ENCODE measurements at regions not wholly inside any gene's neighbourhood (a gene's known extent, or its start where the extent isn't known, plus 50 kb on each side); places are given as distances from the start of the nearest gene placed in this dataset.

DNA sequence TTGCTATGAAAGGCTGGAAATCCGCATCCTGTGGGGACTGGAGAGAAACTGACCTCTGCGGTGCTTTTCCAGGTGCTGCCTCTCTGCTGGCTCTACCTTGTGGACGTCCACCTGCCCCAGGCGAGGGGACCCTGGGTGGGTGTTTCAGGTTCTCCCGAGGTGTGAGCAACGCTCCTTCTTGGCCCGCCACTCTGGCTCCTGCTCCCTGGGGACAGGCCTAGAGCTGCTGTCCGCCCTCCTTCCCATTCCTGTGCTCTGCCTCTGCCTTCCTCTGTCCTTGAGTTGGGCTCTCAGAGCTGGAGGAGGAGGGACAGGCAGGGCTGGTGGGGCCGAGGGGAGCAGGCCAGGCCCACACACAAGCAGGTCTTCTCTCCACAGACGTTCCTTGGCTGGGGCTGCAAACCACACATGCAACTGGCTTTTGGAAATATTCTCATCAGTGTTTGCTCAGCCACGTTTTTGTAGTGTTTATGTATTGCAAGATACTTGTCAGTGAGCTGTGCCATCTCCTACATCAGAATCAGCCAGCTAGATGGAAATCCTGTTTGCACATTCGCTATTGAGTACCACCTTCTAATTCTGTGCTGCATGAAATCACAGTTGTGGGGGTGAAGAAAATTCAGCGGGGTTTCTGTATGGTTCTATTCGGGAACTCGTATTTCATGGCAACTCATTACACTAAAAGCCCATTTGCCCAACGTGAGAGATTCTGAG lies 1115.0 kb downstream of the BRD1 start:
- no peak for ATAC-seq
- DNase-seq, result no peak
- Histone ChIP-seq H3K27me3 (ENCODE audit: low read length) (no peaks in the 10 kb centered on the region), H3K36me3 (ENCODE audit: low read depth, low read length) (no peaks in the 10 kb centered on the region), H4K20me1 (ENCODE audit: low read length) (no peaks in the 10 kb centered on the region), H3K4me1 (ENCODE audit: insufficient read depth, low read length) (no peaks in the 10 kb centered on the region), H3K4me3 (ENCODE audit: low read length) (no peak overlapping the region), H3K9me2 (replicated peaks; ENCODE audit: low read length) (no peaks in the 10 kb centered on the region), H3K9ac (ENCODE audit: low read length) (no peak overlapping the region), H3K79me2 (ENCODE audit: low read length) (no peaks in the 10 kb centered on the region), H3K9me3 (ENCODE audit: low read length) (no peaks in the 10 kb centered on the region), H3K4me2 (ENCODE audit: low read length) (no peak overlapping the region), H3K27ac (ENCODE audit: low read length) (no peak overlapping the region), H2AFZ (ENCODE audit: low read length) (no peak overlapping the region), H3F3A (ENCODE audit: low read length, unreplicated experiment) (no peaks in the 10 kb centered on the region)
- intact Hi-C loops (cut with micrococcal nuclease), result no loop called here
- no TSS peak for BruUV-seq (replicated peaks)
- CTCF ChIA-PET, result no interaction called here
- TF ChIP-seq, protein P1, sequence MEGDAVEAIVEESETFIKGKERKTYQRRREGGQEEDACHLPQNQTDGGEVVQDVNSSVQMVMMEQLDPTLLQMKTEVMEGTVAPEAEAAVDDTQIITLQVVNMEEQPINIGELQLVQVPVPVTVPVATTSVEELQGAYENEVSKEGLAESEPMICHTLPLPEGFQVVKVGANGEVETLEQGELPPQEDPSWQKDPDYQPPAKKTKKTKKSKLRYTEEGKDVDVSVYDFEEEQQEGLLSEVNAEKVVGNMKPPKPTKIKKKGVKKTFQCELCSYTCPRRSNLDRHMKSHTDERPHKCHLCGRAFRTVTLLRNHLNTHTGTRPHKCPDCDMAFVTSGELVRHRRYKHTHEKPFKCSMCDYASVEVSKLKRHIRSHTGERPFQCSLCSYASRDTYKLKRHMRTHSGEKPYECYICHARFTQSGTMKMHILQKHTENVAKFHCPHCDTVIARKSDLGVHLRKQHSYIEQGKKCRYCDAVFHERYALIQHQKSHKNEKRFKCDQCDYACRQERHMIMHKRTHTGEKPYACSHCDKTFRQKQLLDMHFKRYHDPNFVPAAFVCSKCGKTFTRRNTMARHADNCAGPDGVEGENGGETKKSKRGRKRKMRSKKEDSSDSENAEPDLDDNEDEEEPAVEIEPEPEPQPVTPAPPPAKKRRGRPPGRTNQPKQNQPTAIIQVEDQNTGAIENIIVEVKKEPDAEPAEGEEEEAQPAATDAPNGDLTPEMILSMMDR (conservative IDR thresholded peaks at IDR 0.05; ENCODE audit: low read depth, low read length), result no peak
- POLR2A ChIA-PET (ENCODE audit: unreplicated experiment), result no interaction called here

DNA sequence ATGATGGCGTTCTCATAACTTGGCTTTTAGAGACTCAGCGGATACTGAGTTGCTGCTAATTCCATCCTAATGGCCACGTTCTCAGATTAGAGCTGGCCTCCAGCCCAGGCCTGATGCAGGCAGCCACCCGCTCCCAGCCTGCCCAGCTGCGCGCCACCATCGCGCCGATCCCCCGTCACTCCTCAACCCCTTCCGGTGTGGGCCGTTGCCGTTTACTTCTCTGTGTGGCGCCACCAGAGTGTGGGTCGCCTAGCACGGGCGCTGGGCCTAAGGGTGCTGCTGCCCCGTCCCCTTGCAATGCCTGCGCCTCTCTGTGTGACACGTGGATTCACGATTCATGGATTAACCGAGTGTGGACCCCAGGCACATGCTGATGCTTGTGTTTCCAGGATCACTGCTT lies 1116.0 kb downstream of the BRD1 start:
- no peaks in the 10 kb centered on the region for H4K20me1 ChIP-seq (ENCODE audit: low read length)
- intact Hi-C loops (cut with micrococcal nuclease), result no loop called here

DNA sequence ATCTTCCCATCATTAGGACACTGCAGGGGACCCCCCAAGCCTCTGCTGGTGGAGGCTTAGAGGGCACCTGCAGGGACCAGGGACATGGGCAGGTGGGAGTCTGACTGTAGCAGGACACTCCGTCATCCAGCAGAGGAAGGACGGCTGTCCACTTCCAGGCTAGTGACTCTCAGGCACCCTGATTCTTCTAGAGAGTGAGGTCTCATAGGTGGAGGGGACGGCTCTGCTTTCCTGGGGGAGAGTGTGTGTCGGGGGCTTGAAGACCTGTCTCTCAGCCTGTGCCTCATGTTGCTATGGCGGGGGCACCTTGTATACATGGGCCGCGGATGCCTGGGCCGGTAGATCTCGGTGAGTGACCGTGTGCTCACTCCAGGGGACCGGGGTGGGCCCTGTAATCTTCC lies 1116.6 kb downstream of the BRD1 start:
- no peak overlapping the region for H3K27ac ChIP-seq (ENCODE audit: low read length)
- no peaks in the 10 kb centered on the region for H3K9me3 ChIP-seq (ENCODE audit: low read length)
- intact Hi-C loops (cut with micrococcal nuclease), result no loop called here
- H3K4me3 ChIP-seq (ENCODE audit: low read length), result no peak overlapping the region
- no peak overlapping the region for H3K4me2 ChIP-seq (ENCODE audit: low read length)
- CTCF ChIA-PET, result no interaction called here
- H3K36me3 ChIP-seq (ENCODE audit: low read depth, low read length), result no peaks in the 10 kb centered on the region
- no peaks in the 10 kb centered on the region for H3K79me2 ChIP-seq (ENCODE audit: low read length)
- no peaks in the 10 kb centered on the region for H3K9me2 ChIP-seq (replicated peaks; ENCODE audit: low read length)
- no peak overlapping the region for H3K9ac ChIP-seq (ENCODE audit: low read length)
- no peak for DNase-seq
- POLR2A ChIA-PET (ENCODE audit: unreplicated experiment), result no interaction called here
- no peaks in the 10 kb centered on the region for H3F3A ChIP-seq (ENCODE audit: low read length, unreplicated experiment)
- no peaks in the 10 kb centered on the region for H3K27me3 ChIP-seq (ENCODE audit: low read length)
- ATAC-seq, result no peak
- H2AFZ ChIP-seq (ENCODE audit: low read length), result no peak overlapping the region
- no peaks in the 10 kb centered on the region for H3K4me1 ChIP-seq (ENCODE audit: insufficient read depth, low read length)
- BruUV-seq (replicated peaks), result no TSS peak
- TF ChIP-seq EZH2 (IDR thresholded peaks at IDR 0.05; ENCODE audit: low read length, unreplicated experiment) (no peak), EZH2phosphoT487 (IDR thresholded peaks at IDR 0.05; ENCODE audit: borderline replicate concordance, low read length) (no peak)
- TF ChIP-seq, protein P1 (conservative IDR thresholded peaks at IDR 0.05; ENCODE audit: low read depth, low read length), result no peak
- H4K20me1 ChIP-seq (ENCODE audit: low read length), result no peaks in the 10 kb centered on the region

More for the DNA sequence above, 1116.0 kb downstream of the BRD1 start:
- POLR2A ChIA-PET (ENCODE audit: unreplicated experiment), result no interaction called here
- H3K36me3 ChIP-seq (ENCODE audit: low read depth, low read length), result no peaks in the 10 kb centered on the region
- H2AFZ ChIP-seq (ENCODE audit: low read length), result no peak overlapping the region
- H3K27me3 ChIP-seq (ENCODE audit: low read length), result no peaks in the 10 kb centered on the region
- H3K4me2 ChIP-seq (ENCODE audit: low read length), result no peak overlapping the region
- no peaks in the 10 kb centered on the region for H3F3A ChIP-seq (ENCODE audit: low read length, unreplicated experiment)
- H3K9me2 ChIP-seq (replicated peaks; ENCODE audit: low read length), result no peaks in the 10 kb centered on the region
- CTCF ChIA-PET, result no interaction called here
- no peaks in the 10 kb centered on the region for H3K79me2 ChIP-seq (ENCODE audit: low read length)
- TF ChIP-seq EZH2 (IDR thresholded peaks at IDR 0.05; ENCODE audit: low read length, unreplicated experiment) (no peak), EZH2phosphoT487 (IDR thresholded peaks at IDR 0.05; ENCODE audit: borderline replicate concordance, low read length) (no peak)
- TF ChIP-seq, protein P1 (conservative IDR thresholded peaks at IDR 0.05; ENCODE audit: low read depth, low read length), result no peak
- BruUV-seq (replicated peaks), result no TSS peak
- no peak overlapping the region for H3K9ac ChIP-seq (ENCODE audit: low read length)
- DNase-seq (no peak), ATAC-seq (no peak)
- no peaks in the 10 kb centered on the region for H3K9me3 ChIP-seq (ENCODE audit: low read length)
- H3K4me1 ChIP-seq (ENCODE audit: insufficient read depth, low read length), result no peaks in the 10 kb centered on the region
- H3K27ac ChIP-seq (ENCODE audit: low read length), result no peak overlapping the region
- no peak overlapping the region for H3K4me3 ChIP-seq (ENCODE audit: low read length)

Data from PC-3 (cell line).